ENCODE measurements at regions not wholly inside any gene's neighbourhood (a gene's known extent, or its start where the extent isn't known, plus 50 kb on each side); places are given as distances from the start of the nearest gene placed in this dataset.

DNA sequence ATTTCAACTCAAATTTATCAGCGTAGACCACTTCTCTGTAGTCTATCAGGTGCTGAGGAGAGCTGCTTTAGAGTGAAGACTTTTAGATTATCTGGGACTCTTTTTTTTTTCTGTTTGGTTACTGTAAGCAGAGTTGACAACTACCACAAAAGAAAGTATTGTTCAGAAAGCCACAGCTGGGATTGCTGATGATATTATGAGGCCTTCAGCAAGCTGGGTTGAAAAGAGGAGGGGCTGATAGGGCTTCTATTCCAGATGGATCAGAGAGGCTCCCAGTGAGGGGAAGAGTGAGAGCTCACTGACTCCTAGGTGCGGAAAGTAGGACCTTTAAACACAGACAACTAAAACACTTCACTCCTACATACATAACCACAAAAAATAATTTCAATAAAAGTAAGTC is 188.5 kb upstream of the FERD3L start:
- Histone ChIP-seq H2BK20ac (ENCODE audit: low read length) (no peak overlapping the region), H3K23ac (ENCODE audit: insufficient read length) (no peak overlapping the region), H3K27me3 (replicated peaks in 1 of 4; ENCODE audit: control insufficient read depth in 3 of 4, extremely low read depth in 1 of 4, insufficient read depth in 3 of 4, low read length in 3 of 4) (no peaks in the 10 kb centered on the region), H3K9me3 (ENCODE audit: insufficient read depth in 2 of 2, low read depth in 1 of 2, low read length in 1 of 2) (no peaks in the 10 kb centered on the region), H3K56ac (replicated peaks; ENCODE audit: insufficient read length, low read depth, low read length) (no peak overlapping the region), H2BK5ac (ENCODE audit: low read depth, low read length) (no peak overlapping the region), H3K23me2 (ENCODE audit: low read depth, low read length) (no peaks in the 10 kb centered on the region), H3K4ac (replicated peaks; ENCODE audit: insufficient read length, low read depth, low read length) (no peak overlapping the region), H3K79me2 (ENCODE audit: control insufficient read depth in 1 of 2, insufficient read depth in 2 of 2, low read length in 2 of 2) (no peaks in the 10 kb centered on the region), H4K91ac (replicated peaks; ENCODE audit: insufficient read length, low read length) (no peak overlapping the region), H3K4me3 (ENCODE audit: extremely low read depth in 1 of 4, insufficient read depth in 2 of 4, low read depth in 3 of 4, low read length in 4 of 4) (no peak overlapping the region), H3K4me1 (replicated peaks in 1 of 4; ENCODE audit: control insufficient read depth in 3 of 4, insufficient read depth in 4 of 4, low read length in 3 of 4) (no peaks in the 10 kb centered on the region), H3K27ac (ENCODE audit: low read depth, low read length) (no peak overlapping the region), H4K5ac (ENCODE audit: insufficient read length, low read depth, low read length) (no peak overlapping the region), H2BK12ac (ENCODE audit: low read depth, low read length) (no peak overlapping the region), H2BK15ac (ENCODE audit: low read length) (no peak overlapping the region), H3K4me2 (ENCODE audit: insufficient read depth in 1 of 2, low read depth in 2 of 2, low read length in 2 of 2) (no peak overlapping the region), H3K36me3 (ENCODE audit: control insufficient read depth in 2 of 4, insufficient read depth in 4 of 4, low read length in 3 of 4) (no peaks in the 10 kb centered on the region), H3K79me1 (ENCODE audit: low read depth, low read length) (no peaks in the 10 kb centered on the region), H4K20me1 (replicated peaks in 1 of 2; ENCODE audit: control insufficient read depth in 1 of 2, insufficient read depth in 2 of 2, low read length in 2 of 2) (no peaks in the 10 kb centered on the region), H2AFZ (ENCODE audit: low read length) (no peak overlapping the region), H3K14ac (ENCODE audit: insufficient read length) (no peak overlapping the region), H2BK120ac (replicated peaks; ENCODE audit: low read depth, low read length) (no peak overlapping the region), H4K8ac (ENCODE audit: extremely low read depth, insufficient read depth, low read length) (no peak overlapping the region), H3K18ac (ENCODE audit: extremely low read depth, low read length) (no peak overlapping the region), H2AK5ac (ENCODE audit: low read depth, low read length) (no peak overlapping the region), H3K9ac (replicated peaks in 1 of 4; ENCODE audit: extremely low read depth in 1 of 4, low read depth in 3 of 4, low read length in 3 of 4) (no peak overlapping the region)
- ChIA-PET CTCF (ENCODE audit: partially characterized antibody) (no interaction called here), POLR2A (ENCODE audit: partially characterized antibody) (no interaction called here)
- FAIRE-seq: no peak
- 86% methylated on average over 2 of the region's 2 CpGs; no CpG with 5 or more reads in 1 of the 2 experiments for WGBS, 2 experiments (ENCODE audit: extremely low coverage in 1 of 2, insufficient coverage in 1 of 2, insufficient read length in 1 of 2, insufficient replicate concordance in 2 of 2, low coverage in 1 of 2, low lambda C conversion rate in 2 of 2, missing lambda C conversion rate in 1 of 2)
- DNase-seq (ENCODE audit: low read depth in 1 of 2, low spot score in 2 of 2): no peak
- no peak for TF ChIP-seq GABPA (IDR thresholded peaks at IDR 0.05; ENCODE audit: borderline replicate concordance, insufficient read depth, low read length)
- TF ChIP-seq PHF8 (conservative IDR thresholded peaks at IDR 0.05; ENCODE audit: low read depth, low read length): no peak
- no peak for TF ChIP-seq RNF2 (IDR thresholded peaks at IDR 0.05; ENCODE audit: borderline replicate concordance, low read depth, low read length, missing control alignments, poor library complexity, severe bottlenecking)
- no peak for TF ChIP-seq SIRT6 (IDR thresholded peaks at IDR 0.05; ENCODE audit: low read length)
- TF ChIP-seq TEAD4 (IDR thresholded peaks at IDR 0.05; ENCODE audit: low read depth, low read length): no peak
- no peak for TF ChIP-seq JUND (IDR thresholded peaks at IDR 0.05; ENCODE audit: low read length)
- TF ChIP-seq RAD21 (IDR thresholded peaks at IDR 0.05 in 1 of 2, conservative IDR thresholded peaks at IDR 0.05 in 1 of 2; ENCODE audit: low read depth in 2 of 2, low read length in 2 of 2): no peak
- no peak for TF ChIP-seq SIX5 (IDR thresholded peaks at IDR 0.05; ENCODE audit: low read depth, low read length)
- no peak for TF ChIP-seq SRF (IDR thresholded peaks at IDR 0.05; ENCODE audit: low read depth, low read length)
- TF ChIP-seq, protein P1, sequence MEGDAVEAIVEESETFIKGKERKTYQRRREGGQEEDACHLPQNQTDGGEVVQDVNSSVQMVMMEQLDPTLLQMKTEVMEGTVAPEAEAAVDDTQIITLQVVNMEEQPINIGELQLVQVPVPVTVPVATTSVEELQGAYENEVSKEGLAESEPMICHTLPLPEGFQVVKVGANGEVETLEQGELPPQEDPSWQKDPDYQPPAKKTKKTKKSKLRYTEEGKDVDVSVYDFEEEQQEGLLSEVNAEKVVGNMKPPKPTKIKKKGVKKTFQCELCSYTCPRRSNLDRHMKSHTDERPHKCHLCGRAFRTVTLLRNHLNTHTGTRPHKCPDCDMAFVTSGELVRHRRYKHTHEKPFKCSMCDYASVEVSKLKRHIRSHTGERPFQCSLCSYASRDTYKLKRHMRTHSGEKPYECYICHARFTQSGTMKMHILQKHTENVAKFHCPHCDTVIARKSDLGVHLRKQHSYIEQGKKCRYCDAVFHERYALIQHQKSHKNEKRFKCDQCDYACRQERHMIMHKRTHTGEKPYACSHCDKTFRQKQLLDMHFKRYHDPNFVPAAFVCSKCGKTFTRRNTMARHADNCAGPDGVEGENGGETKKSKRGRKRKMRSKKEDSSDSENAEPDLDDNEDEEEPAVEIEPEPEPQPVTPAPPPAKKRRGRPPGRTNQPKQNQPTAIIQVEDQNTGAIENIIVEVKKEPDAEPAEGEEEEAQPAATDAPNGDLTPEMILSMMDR (IDR thresholded peaks at IDR 0.05; ENCODE audit: control extremely low read depth in 1 of 3, insufficient read depth in 1 of 3, low read depth in 1 of 3, low read length in 3 of 3): no peak
- TF ChIP-seq NRF1 (IDR thresholded peaks at IDR 0.05; ENCODE audit: low read depth, low read length): no peak
- no peak for TF ChIP-seq GTF2F1 (IDR thresholded peaks at IDR 0.05; ENCODE audit: borderline replicate concordance, low read depth, low read length)
- TF ChIP-seq TBP (IDR thresholded peaks at IDR 0.05; ENCODE audit: low read depth, low read length): no peak

Measured in H1 (cell line).